ENCODE measurements at regions not wholly inside any gene's neighbourhood (a gene's known extent, or its start where the extent isn't known, plus 50 kb on each side); places are given as distances from the start of the nearest gene placed in this dataset.

DNA sequence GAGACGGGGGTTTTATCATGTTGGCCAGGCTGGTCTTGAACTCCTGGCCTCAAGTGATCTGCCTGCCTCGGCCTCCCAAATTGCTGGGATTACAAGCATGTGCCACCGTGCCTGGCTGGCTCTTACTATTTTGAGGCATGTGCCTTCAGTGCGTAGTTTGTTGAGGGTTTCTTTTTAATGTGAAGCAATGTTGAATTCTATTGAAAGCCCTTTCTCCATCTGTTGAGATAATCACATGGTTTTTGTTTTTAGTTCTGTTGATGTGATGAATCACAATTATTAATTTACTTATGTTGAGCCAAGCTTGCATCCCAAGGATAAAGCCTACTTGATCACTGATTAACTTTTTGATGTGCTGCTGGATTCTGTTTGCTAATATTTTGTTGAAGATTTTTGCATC, 290.9 kb downstream of the KCNRG start:
- no peaks in the 10 kb centered on the region for H4K20me1 ChIP-seq (ENCODE audit: low read depth, low read length)
- no peaks in the 10 kb centered on the region for H3K9me2 ChIP-seq (replicated peaks; ENCODE audit: insufficient read depth, low read length)
- no peaks in the 10 kb centered on the region for H3K36me3 ChIP-seq (ENCODE audit: low read length)
- H3K9ac ChIP-seq (ENCODE audit: low read length): no peak overlapping the region
- no peak overlapping the region for H3K4me2 ChIP-seq (ENCODE audit: low read depth, low read length, poor library complexity, severe bottlenecking)
- no peak overlapping the region for H3K4me3 ChIP-seq (ENCODE audit: insufficient read depth, low read length, poor library complexity, severe bottlenecking)
- H2AFZ ChIP-seq (ENCODE audit: low read depth, low read length, severe bottlenecking): no peak overlapping the region
- TF ChIP-seq, protein P1, sequence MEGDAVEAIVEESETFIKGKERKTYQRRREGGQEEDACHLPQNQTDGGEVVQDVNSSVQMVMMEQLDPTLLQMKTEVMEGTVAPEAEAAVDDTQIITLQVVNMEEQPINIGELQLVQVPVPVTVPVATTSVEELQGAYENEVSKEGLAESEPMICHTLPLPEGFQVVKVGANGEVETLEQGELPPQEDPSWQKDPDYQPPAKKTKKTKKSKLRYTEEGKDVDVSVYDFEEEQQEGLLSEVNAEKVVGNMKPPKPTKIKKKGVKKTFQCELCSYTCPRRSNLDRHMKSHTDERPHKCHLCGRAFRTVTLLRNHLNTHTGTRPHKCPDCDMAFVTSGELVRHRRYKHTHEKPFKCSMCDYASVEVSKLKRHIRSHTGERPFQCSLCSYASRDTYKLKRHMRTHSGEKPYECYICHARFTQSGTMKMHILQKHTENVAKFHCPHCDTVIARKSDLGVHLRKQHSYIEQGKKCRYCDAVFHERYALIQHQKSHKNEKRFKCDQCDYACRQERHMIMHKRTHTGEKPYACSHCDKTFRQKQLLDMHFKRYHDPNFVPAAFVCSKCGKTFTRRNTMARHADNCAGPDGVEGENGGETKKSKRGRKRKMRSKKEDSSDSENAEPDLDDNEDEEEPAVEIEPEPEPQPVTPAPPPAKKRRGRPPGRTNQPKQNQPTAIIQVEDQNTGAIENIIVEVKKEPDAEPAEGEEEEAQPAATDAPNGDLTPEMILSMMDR (IDR thresholded peaks at IDR 0.05; ENCODE audit: insufficient read depth, low read length, poor library complexity, severe bottlenecking): no peak
- TF ChIP-seq EZH2phosphoT487 (conservative IDR thresholded peaks at IDR 0.05; ENCODE audit: low read length): no peak
- no peaks in the 10 kb centered on the region for H3K79me2 ChIP-seq (ENCODE audit: insufficient read depth, low read length)
- no peaks in the 10 kb centered on the region for H3K27me3 ChIP-seq (ENCODE audit: low read length)
- H3K27ac ChIP-seq (ENCODE audit: low read depth, low read length): no peak overlapping the region
- no peaks in the 10 kb centered on the region for H3K9me3 ChIP-seq (ENCODE audit: insufficient read depth, low read length)
- no peaks in the 10 kb centered on the region for H3F3A ChIP-seq (ENCODE audit: insufficient read depth)

DNA sequence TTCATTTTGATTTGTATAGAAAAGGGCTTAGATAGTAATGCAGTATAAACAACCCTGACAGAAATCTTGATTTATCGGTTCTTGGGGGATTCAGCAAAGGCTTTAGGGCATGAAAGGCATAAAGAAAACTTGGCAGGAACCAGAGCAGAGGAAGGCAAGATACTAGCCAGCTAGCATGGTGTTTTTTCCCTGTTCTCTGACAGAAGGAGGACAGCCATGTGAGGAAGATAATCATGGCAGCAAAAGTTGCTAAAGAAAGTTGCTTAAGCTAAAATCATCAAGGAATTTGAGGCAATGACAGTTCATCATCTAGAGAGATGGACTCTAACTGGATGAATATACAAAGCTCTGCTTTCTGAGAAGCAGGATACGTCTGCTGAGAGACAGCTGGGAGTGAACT, 294.1 kb downstream of the KCNRG start:
- Histone ChIP-seq H3K9me3 (ENCODE audit: insufficient read depth, low read length) (no peaks in the 10 kb centered on the region), H3K27me3 (ENCODE audit: low read length) (no peaks in the 10 kb centered on the region), H3K79me2 (ENCODE audit: insufficient read depth, low read length) (no peaks in the 10 kb centered on the region), H4K20me1 (ENCODE audit: low read depth, low read length) (no peaks in the 10 kb centered on the region), H3K4me3 (ENCODE audit: insufficient read depth, low read length, poor library complexity, severe bottlenecking) (no peak overlapping the region), H2AFZ (ENCODE audit: low read depth, low read length, severe bottlenecking) (no peak overlapping the region), H3K36me3 (ENCODE audit: low read length) (no peaks in the 10 kb centered on the region), H3K9ac (ENCODE audit: low read length) (no peak overlapping the region), H3K27ac (ENCODE audit: low read depth, low read length) (no peak overlapping the region), H3K9me2 (replicated peaks; ENCODE audit: insufficient read depth, low read length) (no peaks in the 10 kb centered on the region), H3K4me2 (ENCODE audit: low read depth, low read length, poor library complexity, severe bottlenecking) (no peak overlapping the region), H3F3A (ENCODE audit: insufficient read depth) (no peaks in the 10 kb centered on the region)
- TF ChIP-seq EZH2phosphoT487 (conservative IDR thresholded peaks at IDR 0.05; ENCODE audit: low read length): no peak
- TF ChIP-seq, protein P1 (IDR thresholded peaks at IDR 0.05; ENCODE audit: insufficient read depth, low read length, poor library complexity, severe bottlenecking): no peak

DNA sequence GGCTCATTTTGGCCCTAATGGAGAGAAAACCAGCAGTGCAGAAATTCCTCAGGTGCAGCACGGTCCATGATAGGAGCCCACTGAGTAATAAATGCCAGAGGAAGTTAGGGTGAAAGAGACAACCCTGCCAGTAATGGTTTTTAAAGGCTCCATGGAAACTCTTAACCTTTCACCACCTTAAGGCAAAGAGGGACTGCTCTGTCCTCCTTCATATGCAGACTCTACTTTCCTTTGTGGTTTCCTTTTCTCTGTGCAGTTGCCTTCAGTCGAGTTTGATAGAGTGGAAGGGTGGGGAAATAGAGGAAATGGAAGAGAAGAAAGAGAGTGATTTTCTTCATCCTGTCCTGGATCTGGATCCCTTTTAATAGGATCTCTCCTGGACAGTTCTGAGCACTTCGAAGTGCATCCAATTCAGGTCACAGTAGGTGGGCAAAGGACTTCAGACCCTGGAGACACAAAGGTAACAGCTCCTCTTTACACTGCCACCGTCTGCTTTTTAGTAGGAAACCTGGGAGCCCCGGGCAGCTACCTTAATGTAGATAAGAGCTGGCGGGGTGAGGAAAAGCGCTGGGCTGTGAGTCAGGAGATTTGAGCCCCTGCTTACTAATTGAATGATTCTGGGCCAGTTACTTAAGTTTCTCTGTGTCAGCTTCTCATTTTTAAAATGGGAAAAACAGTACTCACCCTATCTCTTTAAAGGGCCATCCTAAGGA, 294.8 kb downstream of the KCNRG start:
- Histone ChIP-seq H2AFZ (ENCODE audit: low read depth, low read length, severe bottlenecking) (no peak overlapping the region), H3K27me3 (ENCODE audit: low read length) (no peaks in the 10 kb centered on the region), H3K27ac (ENCODE audit: low read depth, low read length) (no peak overlapping the region), H3K9ac (ENCODE audit: low read length) (no peak overlapping the region), H3K9me2 (replicated peaks; ENCODE audit: insufficient read depth, low read length) (no peaks in the 10 kb centered on the region), H3K79me2 (ENCODE audit: insufficient read depth, low read length) (no peaks in the 10 kb centered on the region), H3F3A (ENCODE audit: insufficient read depth) (no peaks in the 10 kb centered on the region), H3K9me3 (ENCODE audit: insufficient read depth, low read length) (no peaks in the 10 kb centered on the region), H3K4me2 (ENCODE audit: low read depth, low read length, poor library complexity, severe bottlenecking) (no peak overlapping the region), H3K4me3 (ENCODE audit: insufficient read depth, low read length, poor library complexity, severe bottlenecking) (no peak overlapping the region), H3K36me3 (ENCODE audit: low read length) (no peaks in the 10 kb centered on the region), H4K20me1 (ENCODE audit: low read depth, low read length) (no peaks in the 10 kb centered on the region)
- no peak for TF ChIP-seq EZH2phosphoT487 (conservative IDR thresholded peaks at IDR 0.05; ENCODE audit: low read length)
- TF ChIP-seq, protein P1 (IDR thresholded peaks at IDR 0.05; ENCODE audit: insufficient read depth, low read length, poor library complexity, severe bottlenecking): no peak

Data from SU-DHL-6 (cell line).